ENCODE measurements at regions not wholly inside any gene's neighbourhood (a gene's known extent, or its start where the extent isn't known, plus 50 kb on each side); places are given as distances from the start of the nearest gene placed in this dataset.

DNA sequence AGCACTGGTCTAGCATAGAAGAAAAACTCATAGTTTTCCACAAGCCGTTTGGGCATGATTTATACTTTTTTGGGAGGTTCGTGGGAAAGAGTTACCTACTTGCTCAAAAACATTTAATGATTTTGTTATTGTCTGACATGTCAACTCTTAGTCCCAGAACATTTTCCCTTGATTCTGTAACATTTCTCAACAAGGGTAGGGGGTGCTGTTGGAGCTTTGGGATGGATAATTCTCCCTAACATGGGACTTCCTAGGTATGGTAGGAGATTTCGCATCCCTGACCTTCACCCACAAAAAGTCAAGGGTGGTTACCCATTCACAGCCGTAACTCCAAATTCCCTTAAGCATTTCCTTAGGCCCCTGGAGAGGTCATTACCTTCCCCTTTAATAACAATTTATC is 378.0 kb downstream of the YTHDC2 start:
- FAIRE-seq: no peak

DNA sequence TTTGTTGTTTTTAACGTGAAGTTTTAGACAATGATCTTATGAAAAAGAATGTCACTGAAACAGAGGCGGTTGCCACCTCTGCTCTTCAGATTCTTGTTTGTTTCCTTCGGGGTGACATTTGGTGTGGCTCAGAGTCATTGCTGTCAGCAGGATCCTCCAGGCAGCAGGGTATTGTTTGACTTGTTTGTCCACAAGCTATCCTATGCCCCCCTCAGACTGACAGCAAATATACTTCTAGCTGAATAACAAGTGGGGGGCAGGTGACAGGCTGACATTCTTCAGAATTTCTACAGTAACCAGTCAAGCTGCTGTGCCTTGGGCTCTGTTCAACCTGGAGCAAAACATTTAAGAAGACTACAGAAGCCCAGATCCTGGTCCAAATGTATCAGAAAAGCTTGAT is 383.3 kb downstream of the YTHDC2 start:
- FAIRE-seq (no peak), DNase-seq (ENCODE audit: low spot score in 2 of 2) (no peak)

More for the DNA sequence above, 378.0 kb downstream of the YTHDC2 start:
- no peak for DNase-seq (ENCODE audit: low spot score in 2 of 2)

DNA sequence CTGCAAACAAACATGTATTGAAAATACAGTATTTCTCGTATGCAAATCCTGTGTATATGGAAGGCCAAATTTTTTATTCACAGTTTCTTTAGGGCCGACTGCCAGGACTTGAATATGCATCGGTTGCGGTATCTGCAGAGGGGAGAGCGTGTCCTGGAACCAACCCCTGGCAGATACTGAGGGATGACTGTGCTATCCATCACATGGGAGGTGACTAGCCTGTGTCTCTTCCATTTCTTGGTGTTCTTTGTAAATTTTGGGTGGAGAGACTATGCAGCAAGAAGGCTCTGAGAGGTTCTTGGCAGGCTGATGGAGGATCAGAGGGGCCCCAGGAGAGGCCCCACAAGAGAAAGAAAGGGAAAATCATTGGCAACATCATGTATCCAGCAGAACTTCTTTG is 384.3 kb downstream of the YTHDC2 start:
- FAIRE-seq (no peak), DNase-seq (ENCODE audit: low spot score in 2 of 2) (no peak)

DNA sequence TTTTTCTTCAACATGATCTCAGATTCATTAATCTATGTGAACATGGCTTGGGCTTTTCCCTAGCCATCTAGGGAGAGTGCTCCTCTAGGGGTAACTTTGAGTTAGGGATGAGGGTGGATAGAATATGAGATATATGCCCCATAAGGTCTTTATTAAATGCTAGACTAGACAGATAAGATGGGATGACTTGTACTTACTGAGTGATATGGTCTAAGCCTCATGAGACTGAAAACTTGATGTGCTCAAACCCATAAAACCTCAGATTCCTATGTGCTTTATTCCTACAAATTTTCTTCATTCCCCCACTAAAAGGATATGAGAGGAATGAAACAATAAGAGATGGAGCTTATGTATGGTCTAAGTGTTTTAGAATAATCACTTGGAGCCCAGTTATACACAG is 386.6 kb downstream of the YTHDC2 start:
- DNase-seq (ENCODE audit: low spot score in 2 of 2): no peak
- no peak for FAIRE-seq

DNA sequence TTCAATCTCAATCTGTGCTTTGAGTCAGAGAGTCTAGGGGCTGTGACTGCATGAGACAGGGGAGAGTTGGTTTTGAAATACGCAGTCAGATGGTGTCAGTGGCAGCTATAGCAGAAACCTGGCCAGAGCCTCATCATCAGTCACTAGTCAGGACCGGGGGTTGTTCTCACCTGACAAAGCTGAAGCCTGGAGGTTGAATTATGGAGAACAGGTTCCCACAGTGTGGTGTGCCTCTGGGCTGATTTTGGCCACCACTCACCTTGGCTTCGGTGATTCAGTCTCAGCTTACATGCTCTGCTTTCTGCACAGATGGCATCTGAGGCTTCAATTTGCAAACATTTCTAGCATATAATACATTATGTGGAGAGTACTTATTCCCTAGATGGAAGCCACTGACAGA is 387.3 kb downstream of the YTHDC2 start:
- DNase-seq (ENCODE audit: low spot score in 2 of 2) (no peak), FAIRE-seq (no peak)

DNA sequence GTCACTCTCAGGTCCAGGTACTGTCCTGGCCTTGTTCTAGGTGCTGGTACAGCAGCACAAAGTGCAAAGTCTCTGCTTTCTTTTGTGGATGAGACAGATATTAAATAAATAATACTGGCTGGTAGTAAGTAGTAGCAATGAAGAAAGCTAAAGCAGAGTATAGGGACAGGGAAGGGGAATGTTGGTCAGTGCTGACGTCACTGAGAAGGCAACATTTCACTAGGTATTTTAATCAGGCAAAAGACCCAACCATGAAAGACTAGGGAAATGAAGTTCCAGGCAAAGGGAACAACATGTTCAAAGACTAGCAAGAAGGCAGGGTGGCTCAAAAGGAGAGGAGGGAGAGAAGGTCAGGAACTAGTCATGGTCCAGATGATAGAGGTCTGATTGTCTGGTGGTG is 388.2 kb downstream of the YTHDC2 start:
- FAIRE-seq: no peak
- no peak for DNase-seq (ENCODE audit: low spot score in 2 of 2)

DNA sequence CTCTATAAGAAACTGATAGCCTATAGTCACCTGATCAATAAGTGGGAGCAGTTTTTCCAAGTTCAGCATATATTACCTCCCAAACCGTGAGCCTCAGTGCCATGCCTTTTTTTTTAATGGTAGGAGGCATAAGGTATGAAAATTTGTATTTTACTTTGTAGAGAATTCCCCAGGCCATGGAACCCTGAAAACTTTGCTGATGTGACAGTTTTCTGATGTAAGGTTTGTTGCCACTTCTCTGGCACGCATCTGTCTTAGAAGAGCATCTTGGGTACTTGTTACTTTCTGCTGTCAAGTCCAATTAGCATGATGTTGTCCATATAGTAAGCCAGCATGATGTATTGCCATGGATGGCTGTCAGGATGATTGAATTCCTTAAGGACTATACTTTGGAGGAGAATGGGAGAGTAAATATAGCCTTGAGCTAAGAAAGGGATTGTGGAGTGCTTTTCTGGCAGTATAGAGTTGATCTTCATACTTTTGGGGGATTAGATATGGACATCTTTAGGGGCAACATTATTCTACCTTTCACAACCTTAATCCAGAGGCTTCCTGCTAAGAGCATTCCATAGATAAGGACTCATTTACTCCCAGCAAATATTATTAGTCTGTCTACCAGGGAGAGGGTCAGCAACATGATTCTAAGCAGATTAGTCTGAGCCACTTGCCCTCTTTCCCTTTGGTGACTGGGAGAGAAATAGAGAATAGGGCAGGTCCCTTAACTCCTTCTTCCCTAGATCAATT is 389.6 kb downstream of the YTHDC2 start:
- FAIRE-seq (no peak), DNase-seq (ENCODE audit: low spot score in 2 of 2) (no peak)

DNA sequence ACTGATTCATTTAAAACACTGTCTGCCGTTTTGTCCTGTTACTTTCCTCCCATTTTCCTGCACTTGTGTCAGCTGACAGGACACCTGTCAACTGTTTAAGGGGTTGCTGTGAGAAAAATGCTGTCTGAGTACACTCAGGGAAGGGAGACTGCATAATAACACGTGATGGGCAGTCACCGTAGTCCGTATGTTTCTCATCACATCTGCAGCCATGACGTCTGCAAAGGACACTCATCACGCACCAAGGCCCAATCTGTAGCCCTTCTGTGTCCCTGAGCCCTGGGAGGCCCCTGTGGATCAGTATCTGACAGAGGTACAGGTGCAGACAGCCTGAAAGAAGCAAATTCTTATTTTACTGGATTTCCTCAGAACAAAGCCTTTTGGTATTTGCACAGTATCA is 396.3 kb downstream of the YTHDC2 start:
- FAIRE-seq: no peak

DNA sequence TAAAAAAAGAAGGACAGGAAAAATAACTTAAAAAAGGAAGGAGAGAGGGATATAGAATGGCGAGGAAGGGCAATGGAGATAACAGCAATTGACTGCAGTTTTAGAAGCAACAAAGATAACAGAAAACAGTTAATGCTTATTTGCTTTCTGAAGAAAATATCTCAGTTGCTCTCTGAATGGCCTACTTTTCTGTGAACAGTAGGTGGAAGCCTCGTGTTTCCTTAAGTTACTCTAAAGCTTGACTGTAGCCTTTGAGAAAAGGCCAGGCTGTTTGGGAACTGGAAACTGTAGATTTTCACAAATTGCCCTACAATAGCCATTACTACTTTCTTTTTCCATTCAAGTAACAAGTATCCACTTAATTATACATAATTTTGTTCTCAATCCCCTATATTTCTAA is 404.5 kb downstream of the YTHDC2 start:
- FAIRE-seq: no peak
- no peak for DNase-seq (ENCODE audit: low spot score in 2 of 2)

More for the DNA sequence above, 396.3 kb downstream of the YTHDC2 start:
- DNase-seq (ENCODE audit: low spot score in 2 of 2): no peak

DNA sequence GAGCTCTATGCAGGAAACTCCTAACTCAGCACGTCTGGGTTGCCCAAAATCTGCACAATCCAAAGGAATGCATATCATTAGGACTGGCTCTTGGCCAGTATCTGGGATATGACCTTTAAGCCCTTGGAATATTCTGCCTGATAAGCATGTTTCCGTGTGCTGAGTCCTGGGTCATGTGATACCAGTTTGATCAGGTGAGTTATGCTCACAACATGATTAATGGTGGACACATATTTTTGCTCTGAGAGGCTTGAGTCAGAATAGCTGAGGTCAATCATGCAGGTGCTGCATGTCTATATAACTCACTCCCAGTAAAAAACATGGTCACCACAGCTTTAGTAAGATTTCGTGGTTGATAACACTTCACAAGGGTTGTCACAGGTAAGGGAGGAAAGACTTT is 408.8 kb downstream of the YTHDC2 start:
- FAIRE-seq (no peak), DNase-seq (ENCODE audit: low spot score in 2 of 2) (no peak)

DNA sequence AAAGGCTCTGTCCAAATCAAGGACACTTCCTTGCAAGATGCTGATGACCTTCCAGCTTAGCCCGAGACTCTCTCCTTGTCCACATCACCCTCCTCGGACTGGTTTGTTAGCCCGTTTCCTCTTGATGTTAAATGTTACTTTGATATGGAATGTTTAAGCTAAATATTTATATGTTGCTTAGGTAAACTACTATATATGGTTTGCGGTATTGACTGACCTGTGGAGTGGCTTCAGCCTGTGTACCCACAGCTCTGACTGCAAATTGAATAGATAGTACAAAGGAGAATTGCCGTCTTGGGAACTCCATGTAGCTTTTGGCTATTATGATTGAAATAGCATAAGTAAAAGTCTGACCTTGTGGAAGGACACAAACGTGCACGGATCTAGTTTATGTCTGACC is 422.0 kb downstream of the YTHDC2 start:
- DNase-seq (ENCODE audit: low spot score in 2 of 2) (no peak), FAIRE-seq (no peak)

DNA sequence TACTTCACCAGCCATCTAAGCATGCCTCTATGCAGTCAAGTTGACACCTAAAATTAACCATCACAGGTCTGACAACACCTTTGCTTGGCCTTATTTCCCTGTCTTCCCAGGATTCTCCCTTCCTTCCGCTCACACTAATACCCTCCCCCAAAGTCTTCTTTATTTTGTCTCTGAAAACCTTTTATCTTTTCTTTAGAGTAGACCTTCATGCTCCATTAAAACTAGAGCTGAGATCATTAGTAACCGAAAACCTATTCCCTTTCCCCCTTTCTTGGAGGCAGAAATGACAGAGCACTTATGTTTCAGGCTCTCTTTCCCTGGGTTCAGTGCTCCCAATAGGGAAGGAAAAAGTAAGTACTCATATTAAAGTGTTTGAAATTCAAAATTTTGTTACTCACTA is 423.8 kb downstream of the YTHDC2 start:
- FAIRE-seq (no peak), DNase-seq (ENCODE audit: low spot score in 2 of 2) (no peak)

DNA sequence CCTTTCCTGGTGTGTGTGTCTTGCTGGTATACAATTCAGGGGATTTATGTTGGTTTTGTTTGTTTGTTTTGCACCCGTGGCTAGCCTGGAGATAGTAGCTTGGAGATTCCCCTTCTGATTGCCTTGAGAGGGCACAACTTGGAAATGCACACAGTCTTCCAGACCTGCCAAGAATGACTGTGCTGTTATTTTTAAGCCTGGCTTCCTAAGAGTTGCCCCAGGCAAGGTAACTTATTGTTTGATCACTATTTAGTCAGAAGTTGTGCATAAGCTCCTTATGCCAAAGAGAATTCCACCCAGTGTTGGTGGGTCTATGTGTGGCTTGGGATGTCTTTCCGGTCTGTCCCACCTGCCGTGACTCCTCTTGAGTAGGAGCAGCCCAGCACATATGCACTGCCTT is 421.9 kb upstream of the KCNN2 start:
- FAIRE-seq (no peak), DNase-seq (ENCODE audit: low spot score in 2 of 2) (no peak)

DNA sequence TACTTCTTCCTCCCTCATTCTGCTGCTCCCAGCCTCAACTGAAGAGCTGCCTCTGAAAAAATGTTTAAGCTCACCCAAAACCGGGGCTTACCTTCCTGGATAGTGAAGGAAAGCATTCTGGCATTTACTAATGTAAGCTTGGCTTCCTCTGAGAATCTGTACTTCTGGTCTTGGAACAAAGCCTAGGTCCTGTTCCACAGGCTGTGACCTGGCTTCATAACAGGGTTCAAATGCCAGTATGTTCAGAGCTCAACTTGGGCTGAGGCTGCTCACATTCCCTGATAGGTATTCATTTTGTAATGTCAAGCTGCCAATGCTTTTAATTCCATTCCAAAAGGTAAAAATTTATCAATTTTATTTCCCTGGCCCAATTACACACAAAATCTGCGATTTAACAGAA is 411.7 kb upstream of the KCNN2 start:
- DNase-seq (ENCODE audit: low spot score in 2 of 2) (no peak), FAIRE-seq (no peak)

DNA sequence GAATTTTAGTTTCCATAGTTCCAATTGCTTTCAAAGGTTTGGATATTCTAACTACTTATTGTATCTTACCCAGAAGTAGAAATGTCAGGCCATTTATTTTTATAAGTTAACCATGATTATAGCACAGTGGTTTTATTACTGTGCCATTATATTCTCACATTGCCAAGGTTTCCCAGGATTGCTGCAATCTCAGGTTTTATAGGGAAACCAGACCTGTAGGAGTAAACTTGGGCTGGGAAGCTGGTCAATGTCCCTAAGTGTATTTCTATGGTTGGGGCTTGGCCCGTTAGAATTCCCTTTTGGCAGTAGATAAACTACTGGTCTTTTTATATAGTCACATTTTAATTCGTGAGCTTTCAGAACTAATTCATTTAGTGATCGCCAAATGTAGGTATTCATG is 396.6 kb upstream of the KCNN2 start:
- FAIRE-seq: no peak
- no peak for DNase-seq (ENCODE audit: low spot score in 2 of 2)

DNA sequence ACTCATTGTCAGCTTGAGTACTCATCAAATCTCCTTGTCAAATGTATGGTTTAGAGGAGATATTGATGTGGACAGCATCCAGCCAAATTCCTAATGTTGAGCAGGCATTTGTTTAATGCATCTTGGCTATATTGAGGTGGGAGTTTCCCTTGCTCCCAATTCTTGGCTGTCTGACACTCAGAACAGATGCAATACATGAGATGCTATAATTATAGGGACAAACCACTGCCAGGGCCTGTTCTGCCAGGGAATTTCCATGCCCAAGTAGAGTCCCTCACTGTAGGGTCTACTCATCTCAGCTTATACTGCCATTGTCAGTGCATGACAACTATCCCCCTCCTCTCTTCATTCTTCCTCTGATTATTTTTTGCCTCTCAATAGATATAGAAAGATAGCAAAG is 392.0 kb upstream of the KCNN2 start:
- DNase-seq (ENCODE audit: low spot score in 2 of 2) (no peak), FAIRE-seq (no peak)

DNA sequence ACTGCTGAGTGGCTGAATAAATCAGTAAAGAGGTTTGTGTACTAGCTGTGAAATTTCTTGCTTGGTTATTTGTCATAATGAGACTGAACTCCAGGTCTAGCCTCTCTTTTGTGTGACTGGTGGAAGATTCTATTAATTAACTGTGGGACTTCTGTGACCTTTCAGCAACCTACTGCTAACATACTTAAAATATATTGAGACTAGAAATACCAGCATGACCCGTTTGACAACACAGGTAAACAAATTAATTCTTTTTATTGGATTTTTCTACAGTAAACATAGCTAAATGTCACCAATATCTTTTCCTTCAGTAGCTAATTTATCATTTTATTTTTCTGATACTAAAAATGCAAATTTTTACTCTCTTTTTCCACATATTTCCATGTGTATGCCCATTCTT is 390.4 kb upstream of the KCNN2 start:
- DNase-seq (ENCODE audit: low spot score in 2 of 2) (no peak), FAIRE-seq (no peak)

DNA sequence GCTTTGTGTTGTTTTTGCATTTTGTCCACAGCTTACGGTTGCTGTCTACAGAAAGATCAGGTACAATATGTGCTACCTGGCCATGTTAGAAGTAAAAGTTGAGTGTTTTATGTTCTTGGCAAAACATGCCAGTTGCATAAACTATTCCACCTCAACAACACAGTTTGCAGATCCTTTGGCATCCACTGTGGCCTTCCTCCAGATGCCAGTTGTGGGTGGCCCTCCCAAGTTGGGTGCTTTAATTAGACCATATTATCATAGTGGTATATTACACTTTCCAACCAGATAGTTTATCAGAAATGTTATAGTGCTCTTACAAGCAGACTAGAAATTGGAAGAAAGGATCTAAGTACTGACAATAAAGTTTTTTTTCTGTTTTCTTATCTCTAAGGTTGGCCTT is 386.9 kb upstream of the KCNN2 start:
- no peak for FAIRE-seq
- no peak for DNase-seq (ENCODE audit: low spot score in 2 of 2)

DNA sequence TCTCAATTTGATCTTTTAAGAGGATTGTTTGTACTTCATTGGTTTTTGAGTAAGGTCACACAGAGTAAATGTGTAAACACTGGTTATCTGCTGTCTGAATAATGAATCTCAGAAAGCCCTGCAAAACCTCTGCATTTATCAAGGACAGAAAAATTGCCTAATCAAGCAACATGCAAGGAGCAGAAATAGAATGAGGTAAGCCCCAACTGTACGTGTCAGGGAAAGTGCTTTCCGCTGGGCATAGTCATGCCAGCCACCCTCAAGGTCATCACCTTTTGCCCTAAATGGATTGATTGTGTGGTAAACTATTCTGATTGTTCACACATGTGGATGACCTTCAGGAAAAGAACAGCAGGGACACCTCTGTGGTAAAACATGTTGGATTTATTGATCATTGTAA is 376.9 kb upstream of the KCNN2 start:
- DNase-seq (ENCODE audit: low spot score in 2 of 2): no peak
- FAIRE-seq: no peak

DNA sequence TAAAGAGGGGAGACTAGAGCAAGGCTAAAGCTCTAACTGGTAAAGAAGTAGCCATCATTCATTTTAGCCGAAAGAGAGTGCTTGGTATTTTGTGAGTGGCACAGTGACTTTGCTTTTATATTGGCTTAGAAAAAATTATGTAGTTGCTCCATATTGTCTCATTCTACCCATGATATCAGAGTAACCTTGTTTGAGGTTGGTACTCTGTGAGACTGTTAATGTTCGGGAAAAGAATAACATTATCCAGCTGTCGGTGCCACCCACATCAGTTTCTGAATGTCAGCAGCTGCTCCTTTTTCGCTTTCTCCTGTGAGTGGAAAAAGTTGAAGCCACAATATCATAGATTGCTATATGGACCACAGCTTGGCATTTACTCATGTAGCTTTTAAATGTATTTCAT is 376.4 kb upstream of the KCNN2 start:
- DNase-seq (ENCODE audit: low spot score in 2 of 2) (no peak), FAIRE-seq (no peak)

DNA sequence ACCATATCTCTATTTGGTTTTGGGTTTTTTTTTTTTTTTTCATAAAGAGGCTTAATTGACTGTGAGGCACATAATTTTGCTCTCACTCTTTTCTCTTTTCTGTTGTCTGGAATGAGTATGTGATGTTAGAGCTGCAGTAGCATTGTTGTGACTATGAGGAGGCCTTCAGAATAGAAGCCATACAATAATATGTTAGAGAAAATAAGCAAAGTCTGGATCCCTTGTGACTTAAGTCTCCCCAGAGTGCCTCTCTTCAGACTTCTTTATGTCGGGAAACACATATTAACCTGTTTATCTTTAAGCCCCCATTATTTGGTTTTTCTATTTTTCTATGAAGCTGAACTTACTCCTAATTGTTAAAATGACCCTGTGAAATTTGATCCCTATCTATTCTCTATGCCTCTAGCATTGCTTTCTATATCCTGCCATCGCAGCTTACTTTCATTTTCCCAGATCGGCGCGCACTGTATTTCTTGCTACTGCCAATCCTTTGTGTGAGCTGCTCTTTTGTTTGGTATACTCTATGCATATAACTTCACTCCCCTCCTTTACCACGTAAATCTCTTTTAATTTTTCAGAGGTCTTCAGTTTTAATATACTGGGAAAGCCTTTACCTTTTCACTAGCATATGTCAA is 372.5 kb upstream of the KCNN2 start:
- FAIRE-seq: no peak
- DNase-seq (ENCODE audit: low spot score in 2 of 2): no peak

DNA sequence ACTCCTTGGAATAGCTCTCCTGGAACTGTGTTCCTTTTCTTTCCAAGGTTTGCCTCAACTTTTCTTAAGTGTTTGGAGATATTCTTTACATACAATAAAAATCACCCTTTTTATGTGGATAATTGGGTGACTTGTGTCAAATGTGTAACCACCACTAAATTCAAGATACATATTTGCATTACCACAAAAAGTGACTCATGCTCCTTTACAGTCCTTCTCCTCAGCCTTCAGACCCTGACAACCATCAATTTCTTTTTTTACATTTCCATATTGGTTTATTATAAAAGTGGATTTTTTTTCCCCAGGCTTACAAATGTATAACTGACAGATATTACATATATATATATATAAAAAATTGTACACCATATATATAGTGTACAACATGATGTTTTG is 372.0 kb upstream of the KCNN2 start:
- no peak for FAIRE-seq
- no peak for DNase-seq (ENCODE audit: low spot score in 2 of 2)

DNA sequence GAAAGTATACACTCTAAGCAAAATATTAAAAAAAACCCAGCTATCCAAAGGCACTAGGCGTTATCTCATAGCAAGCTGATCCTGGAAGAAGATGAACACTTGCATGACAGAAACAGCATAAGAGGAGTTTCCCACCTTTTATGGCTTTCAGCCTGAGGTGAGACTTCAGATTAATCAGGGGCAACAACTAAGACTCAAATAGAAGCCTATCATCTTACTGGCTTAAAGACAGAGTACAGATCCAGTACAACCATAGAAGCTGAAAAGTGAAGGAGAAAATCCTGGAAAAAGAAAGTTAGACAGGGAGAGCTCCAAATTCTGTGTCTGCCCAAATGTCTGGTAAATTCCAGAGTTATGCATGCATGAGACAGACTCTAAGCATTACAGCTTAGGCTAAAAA is 360.8 kb upstream of the KCNN2 start:
- FAIRE-seq (no peak), DNase-seq (ENCODE audit: low spot score in 2 of 2) (no peak)
